Posterior cingulate gyrus (tissue), 11 donors: ENCODE measurements at regions not wholly inside any gene's neighbourhood (a gene's known extent, or its start where the extent isn't known, plus 50 kb on each side); places are given as distances from the start of the nearest gene placed in this dataset.

Experiments
- DNase-seq, 10 donors: peaks; one replicate each; pipeline versions ENCODE4 v3.0.0 to v3.0.0-alpha.2; 2020 to 2021; ENCODE audit warnings: mixed read lengths in 3 of 10
- intact Hi-C: fragments of 100-400 bp; cut with DNase I; formaldehyde crosslinking; loops from one replicate; pipeline ENCODE4 v1.15.1; 2023

- DNase-seq: no peak
- intact Hi-C loops: no loop called here
Measured at GRCh38 chr2:146003337-146003736, 1483.4 kb upstream of the ZEB2 start.

DNA sequence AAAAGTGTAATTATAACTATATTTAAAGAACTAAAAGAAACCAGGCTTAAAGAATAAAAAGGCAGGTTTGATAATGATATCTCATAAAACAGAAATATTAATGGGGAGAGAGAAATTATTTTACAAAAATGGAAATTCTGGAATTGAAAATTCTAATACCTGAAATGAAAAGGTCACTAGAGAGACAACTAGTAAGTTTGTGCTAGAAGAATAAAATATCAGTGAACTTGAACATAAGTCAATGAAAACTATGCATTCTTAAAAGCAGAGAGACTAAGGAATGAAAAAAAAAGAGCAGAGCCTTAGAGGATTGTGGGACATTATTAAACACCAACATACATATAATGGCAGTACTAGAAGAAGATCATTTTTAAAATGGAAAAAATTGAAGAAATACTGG lies 1475.0 kb upstream of the ZEB2 start:
- DNase-seq: no peak
- intact Hi-C loops: no loop called here

GRCh38 chr2:145992572-145992971 lies 1472.7 kb upstream of the ZEB2 start:
- DNase-seq: no peak
- intact Hi-C loops: no loop called here

- intact Hi-C loops: no loop called here
Measured at GRCh38 chr2:145987793-145988192, 1467.9 kb upstream of the ZEB2 start.

GRCh38 chr2:145985517-145985916 lies 1465.6 kb upstream of the ZEB2 start:
- DNase-seq: no peak

More at GRCh38 chr2:145987793-145988192, 1467.9 kb upstream of the ZEB2 start:
- DNase-seq: no peak

GRCh38 chr2:145984580-145984979 lies 1464.7 kb upstream of the ZEB2 start:
- intact Hi-C loops: no loop called here
- no peak for DNase-seq

More at GRCh38 chr2:145985517-145985916, 1465.6 kb upstream of the ZEB2 start:
- intact Hi-C loops: no loop called here

DNA sequence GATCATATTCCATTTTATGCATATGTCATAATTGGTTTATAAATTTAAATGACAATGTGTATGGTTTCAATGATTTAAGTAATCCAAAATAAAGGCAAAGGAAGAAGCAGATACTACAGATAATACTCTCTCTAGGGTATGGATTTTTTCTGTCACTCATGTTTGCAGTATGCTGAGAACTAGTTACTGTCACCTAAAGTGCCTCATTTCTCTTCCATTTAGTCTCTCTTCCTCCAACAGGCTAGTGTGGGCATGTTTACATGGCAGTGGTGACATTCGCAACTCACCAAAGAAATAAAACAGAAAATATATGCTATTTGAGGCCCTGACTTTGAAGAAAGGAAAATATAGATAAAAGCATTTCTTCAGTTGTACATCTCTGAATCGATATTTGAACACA lies 1460.4 kb upstream of the ZEB2 start:
- intact Hi-C loops: no loop called here
- DNase-seq: no peak

GRCh38 chr2:145975406-145975805 lies 1455.5 kb upstream of the ZEB2 start:
- no peak for DNase-seq
- intact Hi-C loops: no loop called here

DNA sequence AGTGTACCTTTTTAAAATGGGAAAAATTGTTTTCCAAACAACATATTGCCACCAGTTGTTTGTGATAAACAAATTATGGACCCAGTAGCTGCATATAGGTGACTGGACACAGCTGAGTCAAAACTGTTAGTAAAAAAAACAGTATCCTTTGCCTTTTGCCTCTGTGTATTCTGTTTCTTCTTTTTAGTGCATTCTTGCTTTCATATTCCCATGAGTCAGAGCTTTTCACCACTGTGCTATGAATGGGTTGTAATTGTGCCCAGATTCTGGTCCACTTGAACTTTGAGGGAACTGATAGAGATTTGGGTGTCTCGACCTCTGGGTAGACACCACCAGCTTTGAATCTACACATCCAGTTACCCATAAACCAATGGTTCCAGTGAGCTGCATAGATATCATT lies 1441.9 kb upstream of the ZEB2 start:
- no peak for DNase-seq
- intact Hi-C loops: no loop called here

GRCh38 chr2:145960479-145961163 lies 1440.7 kb upstream of the ZEB2 start:
- intact Hi-C loops: no loop called here
- peak in 3 of 10 donors; percentile 43 to 64 (median 58) for DNase-seq

DNA sequence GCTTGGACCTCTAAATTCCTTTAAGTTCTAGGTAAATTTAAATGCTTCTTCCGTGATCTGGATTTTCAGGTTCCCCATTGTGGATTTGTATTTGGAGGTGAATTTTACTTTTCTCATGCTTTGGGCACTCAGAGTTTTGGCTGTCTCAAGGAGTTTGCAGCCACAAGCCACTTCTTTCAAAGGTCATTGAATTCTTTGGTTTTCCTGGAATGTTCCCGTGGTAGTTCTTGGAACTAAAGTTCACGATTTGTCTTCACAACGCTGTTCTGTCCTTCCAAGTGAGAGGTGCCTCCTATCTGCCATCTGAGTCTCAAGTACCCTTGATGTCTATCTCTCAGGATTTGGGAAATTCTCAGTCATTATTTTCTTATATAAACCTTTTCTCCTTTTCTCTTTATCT lies 1438.7 kb upstream of the ZEB2 start:
- intact Hi-C loops: no loop called here
- DNase-seq: no peak

- intact Hi-C loops: no loop called here
- DNase-seq: peak in 1 of 10 donors; percentile 10
Measured at GRCh38 chr2:145957929-145958328, 1438.0 kb upstream of the ZEB2 start.

- intact Hi-C loops: no loop called here
- DNase-seq: no peak
Measured at GRCh38 chr2:145939949-145940348, 1420.0 kb upstream of the ZEB2 start.

- intact Hi-C loops: no loop called here
- DNase-seq: peak in 1 of 10 donors; percentile 43
Measured at GRCh38 chr2:145935016-145935415, 1415.1 kb upstream of the ZEB2 start.

DNA sequence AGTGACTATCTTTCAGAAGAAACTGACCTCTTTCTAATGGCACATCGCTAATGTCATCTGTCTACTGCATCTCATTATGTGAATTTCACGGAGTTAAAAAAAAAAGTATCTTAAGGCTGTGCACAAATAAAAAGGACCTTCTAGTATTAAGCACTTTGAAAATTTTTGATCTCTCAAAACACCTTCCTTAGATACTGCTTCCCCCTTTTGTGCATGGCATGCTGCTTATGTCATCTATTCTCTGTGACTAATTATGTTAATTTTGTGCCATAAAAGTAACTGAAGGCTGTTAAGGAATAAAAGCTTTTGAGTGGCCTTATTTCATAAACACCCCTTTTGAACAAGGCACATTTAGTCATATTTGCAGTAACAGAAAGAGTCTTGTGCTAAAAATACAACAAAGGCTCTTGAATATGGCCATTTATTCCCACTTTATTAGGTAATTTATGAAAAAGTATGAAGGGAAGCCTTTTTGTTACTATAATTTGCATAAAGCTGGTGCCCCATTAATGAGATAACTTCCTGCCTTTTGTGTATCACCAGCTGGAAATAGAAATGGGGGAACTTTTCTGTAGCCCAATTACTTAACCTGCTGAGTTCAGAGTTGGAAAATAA lies 1412.0 kb upstream of the ZEB2 start:
- DNase-seq: no peak
- intact Hi-C loops: no loop called here

DNA sequence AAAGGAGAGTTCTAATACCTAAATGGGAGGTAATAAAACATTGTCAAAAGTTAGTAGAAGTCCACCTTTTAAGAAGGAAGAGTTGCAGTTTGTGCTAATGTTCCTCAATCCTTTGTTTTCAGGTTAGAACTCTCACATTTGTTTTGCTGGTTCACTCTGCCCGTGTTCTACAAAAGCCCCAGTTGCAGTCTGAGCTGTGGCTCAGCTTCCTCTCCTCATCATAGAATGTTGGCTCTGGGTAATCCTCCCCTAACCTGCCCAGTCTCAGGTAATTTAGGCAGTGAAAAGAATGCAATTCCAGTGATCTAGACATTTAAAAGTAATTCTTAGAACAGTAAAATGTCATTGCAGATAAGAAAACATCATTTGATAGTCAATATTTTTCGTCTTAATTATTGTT lies 1410.4 kb upstream of the ZEB2 start:
- intact Hi-C loops: no loop called here
- DNase-seq: no peak

GRCh38 chr2:145927131-145927950 lies 1407.4 kb upstream of the ZEB2 start:
- no peak for DNase-seq
- intact Hi-C loops: no loop called here

- intact Hi-C loops: no loop called here
Measured at GRCh38 chr2:145925591-145925990, 1405.7 kb upstream of the ZEB2 start.

DNA sequence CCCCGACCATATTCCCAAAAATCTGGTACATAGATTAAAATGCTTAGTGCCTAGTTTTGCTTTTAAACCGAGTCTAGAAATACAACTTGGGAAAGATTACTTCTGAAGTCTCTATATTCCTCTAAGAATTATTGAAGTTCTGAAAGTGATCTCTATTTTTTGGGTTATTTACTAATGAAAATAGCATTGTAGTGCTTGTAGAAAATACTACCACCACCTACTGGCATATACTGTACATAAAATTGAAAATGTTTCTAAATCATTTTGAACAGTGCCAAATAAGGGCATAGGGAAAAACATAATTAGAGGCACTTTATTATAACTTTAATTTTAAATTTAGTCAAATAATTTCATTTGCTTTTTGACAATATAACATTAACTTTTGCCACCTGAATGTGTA lies 1399.6 kb upstream of the ZEB2 start:
- intact Hi-C loops: no loop called here
- no peak for DNase-seq

More at GRCh38 chr2:145925591-145925990, 1405.7 kb upstream of the ZEB2 start:
- DNase-seq: no peak

DNA sequence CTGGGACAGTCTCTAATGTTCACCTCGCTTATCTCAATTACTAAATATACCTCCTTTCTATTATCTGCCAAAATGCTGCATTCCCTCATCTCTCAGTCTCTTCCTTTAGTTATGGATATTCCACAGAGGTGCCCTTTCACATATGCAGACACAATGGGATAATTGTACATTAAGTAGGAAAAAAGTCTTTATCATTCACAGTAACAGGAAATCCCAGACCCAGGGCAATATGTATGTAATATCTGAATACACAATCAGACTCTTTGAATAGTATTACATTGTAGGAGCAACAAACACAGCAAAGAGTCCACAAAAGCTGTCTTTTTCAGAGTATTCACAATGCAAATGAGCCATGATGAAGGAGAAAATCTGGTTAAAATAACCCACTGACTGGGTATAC lies 1399.0 kb upstream of the ZEB2 start:
- intact Hi-C loops: no loop called here
- DNase-seq: no peak

DNA sequence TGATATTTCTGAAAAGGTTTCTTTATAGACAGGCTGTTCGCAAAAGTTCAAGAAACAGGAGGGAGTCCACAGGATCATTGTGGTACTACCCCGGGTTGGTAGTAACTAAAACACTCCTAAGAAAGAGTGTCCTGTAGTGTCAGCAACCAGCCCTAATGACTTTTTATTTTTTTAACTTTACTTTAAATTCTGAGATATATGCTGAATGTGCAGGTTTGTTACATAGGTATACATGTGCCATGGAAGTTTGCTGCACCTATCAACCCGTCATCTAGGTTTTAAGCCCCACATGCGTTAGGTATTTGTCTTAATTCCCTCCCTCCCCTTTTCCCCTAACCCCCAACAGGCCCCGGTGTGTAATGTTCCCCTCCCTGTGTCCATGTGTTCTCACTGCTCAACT lies 1396.9 kb upstream of the ZEB2 start:
- intact Hi-C loops: no loop called here
- DNase-seq: no peak

DNA sequence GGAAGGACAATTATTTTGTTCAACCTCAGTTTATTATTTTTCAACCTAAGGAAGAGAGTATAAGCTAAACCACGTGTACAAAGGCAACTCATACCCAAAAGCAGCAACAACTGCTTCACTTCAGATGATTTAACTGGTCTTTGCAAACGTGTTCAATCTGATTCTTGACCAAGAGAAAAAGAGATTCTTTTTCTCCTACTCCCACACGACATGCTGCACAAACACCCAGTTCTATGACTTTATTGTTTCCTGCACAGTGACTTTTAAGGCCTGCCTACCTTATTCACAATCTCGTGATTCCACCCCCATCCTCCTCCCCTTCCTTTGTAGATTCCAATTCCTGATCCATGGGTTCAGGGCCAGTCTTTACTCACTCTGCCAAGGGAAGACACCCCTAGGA lies 1394.8 kb upstream of the ZEB2 start:
- DNase-seq: no peak
- intact Hi-C loops: no loop called here
